Esophagus squamous epithelium (tissue), 4 donors: ENCODE measurements at regions not wholly inside any gene's neighbourhood (a gene's known extent, or its start where the extent isn't known, plus 50 kb on each side); places are given as distances from the start of the nearest gene placed in this dataset.

Experiments used
- CTCF ChIP-seq, 6 experiments: fragments of 450-650 bp in 4 of 6; fragments of 200-600 bp in 2 of 6; sonication (generic) in 2 of 6; IDR thresholded peaks; one replicate each; pipeline ENCODE4 v1.5.1; 2016 to 2019; ENCODE audit warnings: antibody characterized with exemption in 6 of 6, mild to moderate bottlenecking in 4 of 6, moderate library complexity in 4 of 6
- POLR2A ChIP-seq, 4 donors: fragments of 450-650 bp; IDR thresholded peaks; one replicate each; pipeline ENCODE4 v1.6.1; 2017; ENCODE audit warnings: antibody characterized with exemption in 4 of 4, mild to moderate bottlenecking in 4 of 4, moderate library complexity in 3 of 4

DNA sequence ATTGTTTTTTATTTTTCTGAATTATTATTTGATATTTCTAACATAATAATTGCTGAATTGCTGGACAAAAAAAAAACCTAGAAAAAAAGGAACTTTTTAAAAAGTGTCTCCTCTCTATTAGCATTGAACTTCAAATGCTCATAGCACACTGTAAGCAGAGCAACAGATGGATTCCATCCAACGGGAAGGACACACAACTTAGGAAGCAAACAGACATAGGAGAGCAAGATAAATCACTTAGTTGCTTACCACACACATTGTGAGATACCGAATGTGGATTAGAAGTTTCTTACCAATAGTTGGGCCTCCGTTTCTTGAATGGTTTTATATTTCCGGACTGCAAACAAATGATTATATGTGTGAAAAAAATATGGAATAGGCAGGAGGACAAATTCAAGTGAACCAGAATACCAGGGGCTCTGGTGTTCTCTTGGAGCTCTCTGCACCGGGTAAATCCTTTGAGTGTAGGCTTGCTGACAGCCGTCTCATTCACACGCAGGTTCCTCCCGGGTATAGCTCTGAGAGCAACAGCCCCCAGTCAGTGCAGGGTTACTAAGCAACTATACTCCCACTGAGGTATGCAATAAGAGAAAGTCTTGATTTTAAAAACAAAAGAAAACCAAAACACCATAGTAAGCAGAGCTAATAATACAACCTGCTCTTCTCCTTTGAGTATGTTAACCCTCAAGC is 217.6 kb downstream of the TMEM167A start:
- TF ChIP-seq CTCF (IDR thresholded peaks at IDR 0.05) (no peak), POLR2A (IDR thresholded peaks at IDR 0.05) (no peak)
